UCSD-AML1 (cell line): ENCODE measurements at regions not wholly inside any gene's neighbourhood (a gene's known extent, or its start where the extent isn't known, plus 50 kb on each side); places are given as distances from the start of the nearest gene placed in this dataset.

Experiments used
- DNase-seq: peaks from one replicate; lab custom pipeline; 2025; ENCODE audit not compliant: unreplicated experiment; lab: John Stamatoyannopoulos, UW

DNA sequence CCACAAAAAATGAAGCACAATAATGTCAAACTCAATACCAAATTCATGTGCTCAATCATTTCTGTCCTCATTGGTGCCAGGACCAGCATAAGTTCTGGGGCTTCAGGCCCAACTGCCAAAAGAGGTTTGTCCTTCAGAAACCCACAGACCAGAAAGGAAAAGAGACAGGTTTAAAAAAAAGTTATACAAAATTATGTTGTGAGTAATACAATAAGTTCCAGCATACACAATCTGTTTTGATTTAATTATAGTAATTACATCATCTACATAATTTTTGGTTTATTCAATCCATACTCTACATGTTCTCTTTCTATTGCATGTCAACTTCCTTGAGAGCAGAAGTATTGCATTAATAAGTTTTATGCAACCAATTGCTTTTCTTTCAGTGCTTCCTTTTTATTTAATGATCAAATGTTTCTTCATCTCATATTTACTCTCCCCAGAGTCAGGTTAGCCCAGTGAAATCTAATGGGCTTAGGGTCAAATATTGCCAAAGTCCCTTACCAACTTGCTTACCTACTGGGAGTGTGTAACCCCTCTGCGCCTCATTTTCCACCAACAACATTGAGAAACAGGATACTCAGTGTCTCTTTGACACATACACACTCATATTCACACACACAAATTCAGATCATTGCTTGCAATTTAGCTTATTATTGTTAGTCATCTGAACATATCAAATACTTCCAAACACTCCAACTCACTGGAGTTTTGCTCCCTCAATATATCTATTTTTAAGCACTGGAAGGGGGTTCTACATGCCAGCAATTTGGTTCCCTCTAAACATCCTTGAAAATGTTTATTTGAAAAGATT lies 424.4 kb upstream of the MARCKS start:
- no peak for DNase-seq

DNA sequence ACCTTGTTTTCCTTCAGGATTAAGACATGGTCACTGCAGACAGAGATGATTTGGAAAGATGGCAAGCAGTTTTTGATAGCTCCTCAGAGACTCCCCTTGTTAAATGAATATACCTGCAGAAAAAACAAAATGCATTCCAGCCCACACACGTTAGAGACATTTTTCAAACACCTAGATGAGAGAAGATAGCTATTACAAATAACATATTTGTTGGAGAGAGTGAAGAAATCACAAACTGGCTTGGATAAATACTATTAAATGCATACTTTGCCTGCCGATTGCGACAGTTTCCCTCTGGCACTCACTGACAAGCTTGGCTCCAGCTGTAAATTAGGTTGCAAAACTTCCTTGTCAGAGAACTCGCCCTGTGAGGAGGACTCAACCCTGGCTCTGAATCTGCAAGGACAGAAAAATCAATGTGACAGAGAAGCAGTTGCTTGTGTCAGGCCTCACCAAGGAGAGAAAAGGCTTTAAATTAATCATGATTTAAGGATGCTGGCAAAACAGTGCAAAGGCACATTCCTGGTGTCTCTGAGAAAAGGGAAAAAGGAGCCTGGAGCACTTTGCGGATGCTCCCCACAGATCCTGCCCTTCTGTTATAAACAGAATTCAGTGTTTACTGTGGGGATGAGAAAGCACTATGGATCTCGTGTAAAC lies 423.7 kb upstream of the MARCKS start:
- DNase-seq = no peak

DNA sequence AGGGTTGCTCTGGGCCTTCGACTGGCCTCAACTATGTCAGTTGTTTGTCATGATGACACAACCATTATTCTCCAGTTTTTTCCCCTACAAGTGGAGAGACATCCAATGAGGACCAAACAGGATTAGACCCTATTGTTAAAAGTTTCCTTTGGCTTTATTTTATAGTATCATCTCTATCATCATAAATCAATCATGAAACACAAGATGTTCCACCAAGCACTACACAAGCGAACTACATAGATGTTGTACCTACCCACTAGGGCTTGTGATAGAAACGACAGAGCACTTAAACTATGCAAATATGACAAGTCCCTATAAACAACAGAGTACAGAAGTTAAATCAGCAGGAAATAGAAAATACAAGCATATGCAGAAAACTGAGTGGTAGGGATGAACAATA lies 422.5 kb upstream of the MARCKS start:
- no peak for DNase-seq

- no peak for DNase-seq
Measured at GRCh38 chr6:113437566-113437965, 419.6 kb upstream of the MARCKS start.

DNA sequence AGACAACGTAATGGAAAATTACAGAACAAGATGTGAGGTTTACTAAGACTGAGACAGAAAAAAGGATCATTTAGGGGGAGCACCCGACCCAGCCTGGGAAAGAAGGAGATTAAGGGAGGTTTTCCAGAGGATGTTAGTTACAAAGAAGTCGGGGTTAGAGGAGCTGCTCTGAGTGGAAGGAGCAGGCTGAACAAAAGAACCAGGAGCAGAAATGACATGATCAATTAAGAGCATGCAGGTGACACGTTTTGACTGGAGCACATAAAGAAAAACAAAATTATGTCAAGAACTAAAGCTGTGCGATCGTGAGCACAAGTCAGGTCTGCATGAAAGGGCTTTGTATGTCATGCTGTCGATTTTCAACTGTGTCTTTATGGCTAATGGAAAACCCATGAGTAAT lies 417.3 kb upstream of the MARCKS start:
- DNase-seq = no peak

DNA sequence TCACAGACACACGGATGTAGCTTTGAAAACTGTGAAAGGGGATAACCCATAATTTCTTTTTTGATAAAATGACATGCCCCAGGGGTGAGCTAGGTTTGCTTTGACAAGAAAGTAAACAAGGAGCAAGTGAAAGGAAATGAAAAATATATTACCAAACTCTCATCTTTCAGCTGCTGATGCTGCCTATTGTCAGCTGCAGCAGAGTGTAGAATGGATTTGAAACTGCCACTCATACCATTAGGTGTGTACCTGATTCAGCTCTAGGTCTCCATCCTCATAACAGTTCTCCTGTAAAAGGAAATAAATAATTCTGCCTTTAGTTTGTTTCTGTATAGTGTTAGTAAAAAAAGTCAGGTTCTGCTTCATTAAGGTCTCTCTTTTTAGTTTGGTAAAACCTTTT lies 415.1 kb upstream of the MARCKS start:
- no peak for DNase-seq

GRCh38 chr6:113445201-113445600 lies 411.9 kb upstream of the MARCKS start:
- no peak for DNase-seq

DNA sequence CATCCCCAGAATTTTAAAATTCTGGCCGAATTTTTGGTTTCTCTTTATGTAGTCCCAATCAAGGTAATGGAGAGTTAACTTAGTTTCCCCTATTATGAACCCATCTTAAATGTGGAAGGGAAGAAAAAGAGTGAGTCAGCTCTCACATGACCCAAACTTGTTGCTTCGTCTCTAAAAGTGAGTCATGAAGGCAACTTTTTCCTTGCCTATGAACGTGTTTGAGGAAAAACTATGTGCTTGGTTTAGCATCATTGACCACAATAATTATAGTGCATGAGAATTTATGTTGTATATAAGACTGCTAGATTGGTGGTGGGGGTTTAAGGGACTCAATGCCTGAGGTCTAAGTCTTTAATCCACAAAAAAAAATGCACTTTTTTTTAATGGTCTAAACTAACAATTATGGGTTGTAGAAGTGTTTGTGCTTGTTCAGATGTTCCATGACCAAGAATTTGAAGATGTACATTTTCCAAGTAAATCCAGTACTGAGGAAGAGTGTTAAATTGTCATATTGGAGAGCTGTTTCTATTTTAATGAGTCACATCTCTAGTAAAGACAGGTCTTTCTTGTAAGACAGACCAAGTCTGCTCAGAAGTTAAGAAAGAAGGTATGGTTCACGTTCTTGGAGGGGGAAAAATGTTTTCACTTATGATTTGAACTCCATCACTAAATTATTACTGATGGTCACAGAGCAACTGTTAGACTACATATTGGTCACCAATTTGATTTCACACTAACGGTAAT lies 409.9 kb upstream of the MARCKS start:
- no peak for DNase-seq

DNA sequence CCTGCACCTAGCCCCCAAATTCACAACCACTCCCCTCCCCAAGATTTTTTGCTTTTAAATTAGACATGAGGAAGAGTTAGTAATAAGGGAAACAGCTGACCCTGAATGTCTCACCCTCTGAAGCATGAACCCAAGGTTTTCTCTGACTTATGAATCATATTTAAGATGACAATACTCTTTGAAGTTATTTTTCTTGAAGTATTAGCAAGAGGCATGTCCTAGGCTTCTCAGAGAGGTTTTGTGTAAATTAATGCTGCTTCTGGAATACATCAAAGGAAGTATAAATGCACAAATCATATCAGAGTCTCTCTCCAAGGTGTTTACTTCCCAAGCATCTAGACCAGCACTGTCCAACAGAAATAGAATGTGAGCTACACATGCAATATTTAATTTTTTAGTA lies 408.1 kb upstream of the MARCKS start:
- DNase-seq = no peak

- DNase-seq = no peak
Measured at GRCh38 chr6:113450061-113450465, 407.1 kb upstream of the MARCKS start.

- DNase-seq = no peak
Measured at GRCh38 chr6:113451049-113451448, 406.1 kb upstream of the MARCKS start.

GRCh38 chr6:113457198-113457597 lies 399.9 kb upstream of the MARCKS start:
- DNase-seq = no peak

GRCh38 chr6:113457751-113458150 lies 399.4 kb upstream of the MARCKS start:
- no peak for DNase-seq

GRCh38 chr6:113458368-113459010 lies 398.7 kb upstream of the MARCKS start:
- DNase-seq = no peak

DNA sequence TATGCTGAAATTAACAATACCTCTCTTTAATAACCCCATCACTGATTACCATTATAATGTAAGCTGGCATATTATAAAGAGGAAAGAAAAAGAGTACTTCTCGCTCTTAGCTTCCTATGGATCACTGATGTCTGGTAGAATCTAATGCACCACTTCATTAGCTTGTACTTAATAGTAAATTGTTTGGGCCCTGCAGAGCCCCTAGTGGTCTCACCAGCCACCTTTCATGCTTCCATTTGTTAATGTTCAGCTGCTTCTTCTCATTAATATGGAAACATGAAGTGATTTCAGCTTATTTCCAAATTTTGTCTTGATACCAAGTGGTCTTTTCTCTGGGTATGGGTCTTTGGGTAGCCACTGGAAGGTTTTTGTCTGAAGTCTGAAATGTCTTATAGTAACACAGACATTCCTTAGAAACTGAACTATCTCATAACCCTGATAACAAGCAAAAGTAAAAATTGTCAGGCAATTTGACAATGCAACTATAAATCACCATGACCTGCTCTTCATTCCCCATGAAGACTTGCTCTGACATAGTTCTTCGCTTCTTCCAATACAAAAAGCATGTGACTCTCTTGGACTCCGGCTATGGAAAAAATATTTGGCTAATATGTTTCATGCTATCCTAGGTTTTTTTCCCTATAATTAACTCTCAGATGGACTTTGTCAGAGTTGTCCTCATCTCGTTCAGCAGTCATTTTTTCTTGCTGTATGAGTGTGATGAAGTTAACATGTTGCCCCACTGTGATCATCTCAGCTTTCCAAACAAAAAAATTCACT lies 395.8 kb upstream of the MARCKS start:
- no peak for DNase-seq

GRCh38 chr6:113464536-113464935 lies 392.6 kb upstream of the MARCKS start:
- DNase-seq = no peak

DNA sequence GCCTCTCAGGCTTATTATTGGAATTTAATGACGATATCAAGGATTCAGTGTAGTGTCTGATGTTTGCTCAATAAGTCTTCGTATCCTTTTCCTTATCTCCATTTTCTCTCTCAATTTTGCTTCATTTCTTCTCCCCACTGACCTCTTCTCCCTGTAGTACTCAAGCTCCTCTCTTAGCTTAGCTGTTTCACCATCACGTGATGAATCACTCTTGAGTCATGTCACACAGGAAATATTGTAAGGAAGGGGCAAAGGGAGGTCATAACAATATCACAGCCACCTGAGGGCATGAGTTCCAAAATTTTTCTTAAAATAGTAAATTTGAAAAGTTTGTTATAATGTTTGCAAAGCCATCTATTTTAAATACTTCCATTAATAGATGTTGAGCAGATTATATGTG lies 392.2 kb upstream of the MARCKS start:
- no peak for DNase-seq

DNA sequence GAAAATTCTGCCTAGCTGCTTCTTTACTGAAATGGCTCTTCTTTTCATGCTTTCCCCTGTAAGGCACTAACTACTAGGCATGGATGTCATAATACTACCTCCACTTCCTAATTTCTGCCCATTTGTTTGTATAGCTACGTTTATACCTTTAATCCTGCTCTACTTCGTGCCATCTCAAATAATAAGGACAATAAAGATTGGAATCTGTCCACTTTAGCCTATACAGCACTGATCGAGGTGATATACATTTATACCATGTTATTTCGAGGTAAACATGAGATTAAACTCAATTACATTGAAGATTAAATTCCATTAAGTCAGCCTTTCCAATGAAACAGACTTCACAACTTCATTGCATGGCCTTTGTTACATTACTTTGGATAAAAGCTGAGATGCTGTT lies 390.6 kb upstream of the MARCKS start:
- no peak for DNase-seq

- DNase-seq = no peak
Measured at GRCh38 chr6:113475392-113475791, 381.8 kb upstream of the MARCKS start.

GRCh38 chr6:113476937-113477839 lies 380.0 kb upstream of the MARCKS start:
- no peak for DNase-seq
